Naive B cell (primary cell): ENCODE measurements at regions not wholly inside any gene's neighbourhood (a gene's known extent, or its start where the extent isn't known, plus 50 kb on each side); places are given as distances from the start of the nearest gene placed in this dataset.
"Not testable (repeated sequence)": the region's sequence is repeated elsewhere in the genome, so short reads cannot be mapped to it uniquely, and the experiment has no call there.

Experiments used
- ATAC-seq, 2 donors: fragments of 150-1000 bp; cut with Tn5 transposase; 2 replicates each; pipeline ENCODE4 v1.10.0; 2021; ENCODE audit warnings: low read depth in 2 of 2, mild to moderate bottlenecking in 2 of 2, moderate library complexity in 2 of 2
- DNase-seq: peaks from one replicate; pipeline ENCODE4 v3.0.0; 2022
- H3K27ac Mint-ChIP-seq, 6 donors: one replicate each; pipeline ENCODE4 v1.8.0; 2020 to 2022; ENCODE audit warnings: mild to moderate bottlenecking in 6 of 6, mixed read lengths in 6 of 6, moderate library complexity in 5 of 6, inconsistent platforms in 2 of 6
- H3K27me3 Mint-ChIP-seq, 3 donors: one replicate each; pipeline ENCODE4 v1.8.0; 2021 to 2022; ENCODE audit warnings: mixed read lengths in 3 of 3, mild to moderate bottlenecking in 1 of 3
- H3K36me3 Mint-ChIP-seq, 2 donors: one replicate each; pipeline ENCODE4 v1.8.0; 2020 to 2022; ENCODE audit warnings: mixed read lengths in 2 of 2, inconsistent platforms in 1 of 2, mild to moderate bottlenecking in 1 of 2
- H3K4me1 Mint-ChIP-seq, 3 donors: one replicate each; pipeline ENCODE4 v1.8.0; 2020 to 2022; ENCODE audit warnings: mixed read lengths in 3 of 3, inconsistent platforms in 1 of 3, mild to moderate bottlenecking in 1 of 3, moderate library complexity in 1 of 3
- H3K4me3 Mint-ChIP-seq, 8 donors: one replicate each; pipeline ENCODE4 v1.8.0; 2020 to 2022; ENCODE audit warnings: mild to moderate bottlenecking in 8 of 8, mixed read lengths in 8 of 8, moderate library complexity in 8 of 8, inconsistent platforms in 2 of 8
- H3K9me3 Mint-ChIP-seq, 7 donors: one replicate each; pipeline ENCODE4 v1.8.0; 2020 to 2022; ENCODE audit warnings: mixed read lengths in 7 of 7, mild to moderate bottlenecking in 5 of 7, inconsistent platforms in 2 of 7, moderate library complexity in 1 of 7

DNA sequence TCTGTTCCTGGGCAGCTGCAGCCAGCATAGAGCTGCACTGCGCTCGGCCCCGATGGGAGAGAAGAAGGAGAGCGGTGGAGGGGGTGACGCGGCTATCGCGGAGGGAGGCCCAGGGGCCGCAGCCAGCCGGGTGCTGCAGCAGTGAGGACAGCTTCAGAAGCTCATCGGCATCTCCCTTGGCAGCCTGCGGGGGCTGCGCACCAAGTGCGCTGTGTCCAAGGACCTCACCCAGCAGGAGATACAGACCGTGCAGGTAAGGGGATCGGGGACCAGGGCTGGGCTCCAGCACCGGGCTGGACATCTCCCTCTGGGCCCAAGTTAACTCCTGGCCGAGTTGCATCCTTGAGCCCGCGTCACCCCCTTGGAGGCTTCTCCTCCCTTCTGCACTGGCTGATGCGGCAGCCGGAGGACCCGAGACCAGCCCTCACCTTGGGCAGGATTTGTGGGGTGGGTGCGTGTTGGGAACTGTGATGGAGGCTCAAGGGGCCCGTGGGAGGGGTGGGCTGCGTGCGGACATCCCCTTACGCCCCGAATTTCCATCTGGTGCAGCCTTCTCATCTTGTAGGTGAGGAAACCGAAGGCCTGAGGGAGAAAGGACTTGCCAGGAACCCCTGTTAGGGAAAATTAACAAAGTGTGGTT, 3934.9 kb downstream of the SRGAP2C start:
- not testable (repeated sequence) for H3K27me3 Mint-ChIP-seq, DNase-seq, ATAC-seq, H3K4me3 Mint-ChIP-seq, H3K4me1 Mint-ChIP-seq, H3K27ac Mint-ChIP-seq
- H3K9me3 Mint-ChIP-seq: peaks cover 6 to 25% (median 15%) of the 10 kb centered on the region in 7 donors
- H3K36me3 Mint-ChIP-seq: peaks cover 7 to 13% of the 10 kb centered on the region in 2 donors

DNA sequence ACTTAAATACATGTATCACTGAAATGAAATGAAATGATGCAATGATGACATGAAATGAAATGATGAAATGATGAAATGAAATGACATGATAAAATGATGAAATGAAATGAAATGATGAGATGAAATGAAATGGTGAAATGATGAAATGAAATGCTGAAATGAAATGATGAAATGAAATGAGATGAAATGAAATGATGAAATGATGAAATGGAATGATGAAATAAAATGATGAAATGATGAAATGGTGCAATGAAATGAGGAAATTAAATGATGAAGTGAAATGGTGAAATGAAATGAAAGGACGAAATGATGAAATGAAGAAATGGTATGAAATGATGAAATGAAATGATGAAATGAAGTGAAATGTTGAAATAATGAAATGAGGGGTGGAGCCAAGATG, 3937.8 kb downstream of the SRGAP2C start:
- not testable (repeated sequence) for H3K4me1 Mint-ChIP-seq, H3K27me3 Mint-ChIP-seq, H3K4me3 Mint-ChIP-seq, H3K27ac Mint-ChIP-seq, DNase-seq, ATAC-seq
- H3K9me3 Mint-ChIP-seq: peaks cover 11 to 36% (median 16%) of the 10 kb centered on the region in 7 donors
- peaks cover 7 to 13% of the 10 kb centered on the region in 2 donors for H3K36me3 Mint-ChIP-seq
